ENCODE measurements at regions not wholly inside any gene's neighbourhood (a gene's known extent, or its start where the extent isn't known, plus 50 kb on each side); places are given as distances from the start of the nearest gene placed in this dataset.
A peak's percentile ranks its signal among the peaks of the same experiment; 100 is the strongest.
"Not testable (repeated sequence)": the region's sequence is repeated elsewhere in the genome, so short reads cannot be mapped to it uniquely, and the experiment has no call there.

DNA sequence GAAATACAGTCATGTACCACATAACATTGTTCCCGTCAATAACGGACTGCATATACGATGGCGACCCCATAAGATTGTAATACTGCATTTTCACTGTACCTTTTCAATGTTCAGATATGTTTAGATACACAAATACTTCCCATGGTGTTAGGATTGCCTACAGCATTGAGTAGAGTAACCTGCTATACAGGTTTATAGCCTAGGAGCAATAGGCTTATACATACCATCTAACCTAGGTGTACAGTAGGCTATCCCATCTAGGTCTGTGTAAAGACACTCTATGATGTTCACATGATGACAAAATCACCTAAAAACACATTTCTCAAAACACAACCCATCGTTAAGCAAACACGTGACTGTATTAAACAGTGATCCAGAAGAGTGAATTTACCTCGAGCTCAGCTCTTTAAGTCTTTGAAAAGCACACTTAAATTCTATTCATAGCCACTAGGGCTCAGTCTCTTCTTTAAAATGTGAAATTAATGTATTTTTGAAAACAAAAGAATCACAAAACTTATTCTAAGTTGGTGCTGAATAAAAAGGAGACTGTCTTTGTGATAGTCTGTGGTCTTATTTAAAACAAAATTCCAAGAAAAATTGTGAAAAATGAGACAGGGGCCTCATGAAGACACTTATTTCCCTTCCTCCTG, 239.1 kb upstream of the ARID2 start:
- DNase-seq, result no peak

DNA sequence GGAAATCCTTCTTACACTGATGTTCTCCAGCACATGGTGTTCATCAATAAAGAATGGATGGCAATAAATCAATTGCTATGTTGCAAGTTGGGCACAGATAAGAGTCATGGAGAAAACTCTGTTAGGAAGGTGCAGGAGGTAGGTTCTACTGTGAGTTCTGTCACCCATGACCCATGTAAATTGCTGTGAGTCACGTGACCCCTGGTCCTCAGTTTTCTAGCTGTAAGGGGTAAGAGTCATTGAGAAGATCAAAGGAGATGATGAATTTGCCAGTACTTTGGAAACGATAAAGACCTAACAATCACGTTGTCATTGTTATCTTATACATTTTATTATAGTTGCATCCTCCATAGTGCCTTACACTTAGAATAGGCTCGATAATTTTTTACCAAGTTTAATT, 235.2 kb upstream of the ARID2 start:
- DNase-seq, result no peak

DNA sequence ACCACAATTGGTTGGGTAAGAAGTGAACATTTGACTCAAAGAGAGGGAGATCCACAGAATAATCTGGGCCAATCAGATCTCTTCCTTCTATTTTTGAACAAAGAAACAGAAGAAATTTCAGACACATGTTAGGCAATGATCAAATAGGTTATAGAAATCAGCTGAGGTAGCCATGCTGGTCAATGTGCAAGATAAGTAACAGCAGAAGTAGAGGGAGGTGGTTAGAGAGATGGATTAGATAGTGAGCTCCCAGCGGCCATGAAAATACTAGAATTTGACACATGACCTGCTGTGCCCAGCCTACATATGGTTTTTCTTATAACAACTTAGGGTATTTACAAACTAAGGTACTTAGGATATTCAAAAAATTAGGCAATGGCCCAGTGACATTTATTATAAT, 230.9 kb upstream of the ARID2 start:
- no peak for DNase-seq

DNA sequence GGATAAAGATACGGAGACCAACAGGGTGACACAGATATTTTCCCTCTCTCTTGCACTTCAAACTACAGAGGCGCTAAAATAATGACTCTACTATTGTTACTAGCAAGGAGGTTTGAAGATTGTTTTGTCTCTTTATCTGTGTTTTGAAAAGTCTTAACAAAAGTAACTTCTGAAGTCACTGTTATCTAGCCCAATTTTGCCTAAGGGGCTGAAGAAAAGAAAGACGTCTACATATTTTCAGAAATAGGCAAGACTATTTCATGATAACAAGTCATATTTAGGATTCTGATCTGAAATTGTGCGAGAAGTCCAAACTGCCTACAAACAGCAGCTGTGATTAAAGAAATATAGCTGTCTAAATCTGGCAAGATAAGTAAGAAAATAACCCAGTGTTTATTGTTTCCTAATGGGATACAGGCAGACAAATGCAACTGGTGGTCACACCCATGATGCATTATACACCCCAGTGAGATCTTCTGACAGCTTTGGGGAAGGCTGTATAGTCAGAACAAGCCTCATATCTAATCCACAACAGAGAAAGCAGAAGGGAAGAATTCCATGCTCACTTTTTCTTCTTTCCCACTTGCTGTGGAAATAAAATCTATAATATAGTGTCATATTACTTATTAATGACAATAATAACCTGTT, 226.9 kb upstream of the ARID2 start:
- no peak for DNase-seq

DNA sequence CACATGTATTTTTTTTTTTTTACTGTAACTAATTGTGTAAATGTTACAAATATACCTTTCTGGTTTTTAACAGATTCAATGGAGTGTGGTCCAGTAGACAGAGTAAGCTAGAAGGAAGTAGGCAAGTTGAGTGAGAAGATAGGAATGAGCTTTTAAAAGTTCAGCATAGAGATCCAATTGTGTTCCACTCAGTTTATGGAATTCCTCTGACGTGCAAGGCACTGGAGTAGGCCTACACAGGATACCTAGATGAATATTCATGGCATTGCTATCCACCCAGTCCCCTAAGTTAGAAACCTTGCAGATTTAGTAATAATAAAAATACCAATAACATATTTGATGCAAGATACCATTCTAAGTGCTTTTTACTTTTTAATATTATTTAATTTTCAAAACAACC, 225.6 kb upstream of the ARID2 start:
- no peak for DNase-seq

DNA sequence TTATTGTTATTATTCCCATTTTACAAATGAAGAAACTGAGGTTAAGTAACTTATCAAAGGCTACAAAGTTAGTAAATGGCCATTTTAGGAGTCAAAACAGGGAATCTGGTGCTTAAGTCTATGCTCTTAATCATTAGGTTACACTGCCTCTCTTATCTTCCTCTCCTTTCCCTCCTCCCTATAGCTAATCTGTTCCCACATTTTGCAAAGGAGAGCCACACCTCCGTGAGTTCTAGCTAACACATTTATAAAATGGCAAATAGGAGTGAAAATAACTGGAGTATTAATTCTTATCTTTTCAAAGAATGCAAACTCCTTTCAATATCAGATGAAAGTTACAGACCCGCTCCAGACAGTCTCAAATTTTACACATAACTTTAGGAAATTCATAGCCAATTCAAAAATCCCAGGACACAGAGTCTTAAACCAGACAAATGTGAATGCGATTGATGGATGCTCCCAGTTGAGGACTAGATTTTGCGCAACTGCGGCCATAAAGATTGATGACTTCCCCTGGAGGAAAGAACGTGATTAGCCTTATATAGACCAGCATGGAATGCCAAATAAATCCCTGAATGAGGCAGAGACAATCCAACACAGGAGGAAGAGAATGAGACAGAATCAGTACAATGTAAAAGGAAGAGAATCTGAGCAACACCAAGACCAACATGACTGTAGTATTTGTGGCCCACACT, 225.0 kb upstream of the ARID2 start:
- no peak for DNase-seq

DNA sequence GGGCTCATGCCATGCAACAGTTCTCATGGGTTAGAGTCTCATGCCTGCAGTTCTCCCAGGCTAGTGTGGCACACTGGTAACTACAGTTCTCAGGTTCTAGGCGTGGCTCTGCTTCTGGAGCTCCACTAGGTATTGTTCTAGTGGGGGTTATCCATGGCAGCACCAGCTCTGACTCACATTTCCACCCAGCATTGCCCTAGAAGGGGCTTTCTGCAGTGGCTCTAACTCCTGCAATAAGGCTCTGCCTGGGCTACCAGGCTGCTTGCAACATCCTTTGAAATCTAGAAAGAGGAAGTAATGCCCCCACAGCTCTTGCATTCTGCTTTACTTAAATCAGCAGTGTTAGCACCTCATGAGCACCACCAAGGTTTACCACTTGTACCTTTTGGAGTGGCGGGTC, 220.3 kb upstream of the ARID2 start:
- DNase-seq, result no peak

DNA sequence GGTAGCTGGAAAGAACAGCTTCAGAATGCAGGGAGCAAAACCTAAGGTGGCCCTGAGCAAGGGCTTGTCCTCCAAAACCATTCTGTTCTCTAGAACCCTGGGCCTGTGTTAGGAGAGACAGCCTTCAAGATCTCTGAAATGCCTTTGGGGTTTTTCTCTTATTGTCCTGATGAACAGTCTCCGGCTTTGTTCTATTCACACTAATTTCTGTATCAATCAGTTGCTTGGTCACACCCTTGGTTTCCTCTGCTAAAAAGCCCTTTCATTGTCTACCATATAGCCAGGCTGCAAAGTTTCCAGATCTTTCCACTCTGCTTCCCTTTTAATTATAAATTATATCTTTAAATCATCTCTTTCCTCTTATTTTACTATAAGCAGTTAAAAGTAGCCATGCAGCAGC, 219.9 kb upstream of the ARID2 start:
- no peak for DNase-seq

DNA sequence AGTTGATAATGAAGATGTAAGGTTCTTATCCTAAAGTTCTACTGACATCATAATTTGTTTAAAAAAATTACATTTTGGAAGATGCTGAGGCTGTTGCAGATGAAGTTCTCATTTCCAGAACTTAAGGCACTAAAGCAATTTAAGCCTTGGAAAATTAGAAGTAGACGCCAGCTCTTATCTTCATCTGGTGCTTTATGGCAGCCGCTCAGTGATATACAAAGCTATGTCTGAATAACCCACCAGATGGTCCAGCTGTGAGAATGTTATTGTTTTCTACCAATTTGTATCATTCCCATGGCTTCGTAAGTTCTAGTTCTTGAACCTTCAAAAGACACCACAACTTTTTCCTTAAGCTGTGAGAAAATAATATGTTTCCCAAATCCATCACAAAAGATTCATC, 212.1 kb upstream of the ARID2 start:
- DNase-seq, result no peak

DNA sequence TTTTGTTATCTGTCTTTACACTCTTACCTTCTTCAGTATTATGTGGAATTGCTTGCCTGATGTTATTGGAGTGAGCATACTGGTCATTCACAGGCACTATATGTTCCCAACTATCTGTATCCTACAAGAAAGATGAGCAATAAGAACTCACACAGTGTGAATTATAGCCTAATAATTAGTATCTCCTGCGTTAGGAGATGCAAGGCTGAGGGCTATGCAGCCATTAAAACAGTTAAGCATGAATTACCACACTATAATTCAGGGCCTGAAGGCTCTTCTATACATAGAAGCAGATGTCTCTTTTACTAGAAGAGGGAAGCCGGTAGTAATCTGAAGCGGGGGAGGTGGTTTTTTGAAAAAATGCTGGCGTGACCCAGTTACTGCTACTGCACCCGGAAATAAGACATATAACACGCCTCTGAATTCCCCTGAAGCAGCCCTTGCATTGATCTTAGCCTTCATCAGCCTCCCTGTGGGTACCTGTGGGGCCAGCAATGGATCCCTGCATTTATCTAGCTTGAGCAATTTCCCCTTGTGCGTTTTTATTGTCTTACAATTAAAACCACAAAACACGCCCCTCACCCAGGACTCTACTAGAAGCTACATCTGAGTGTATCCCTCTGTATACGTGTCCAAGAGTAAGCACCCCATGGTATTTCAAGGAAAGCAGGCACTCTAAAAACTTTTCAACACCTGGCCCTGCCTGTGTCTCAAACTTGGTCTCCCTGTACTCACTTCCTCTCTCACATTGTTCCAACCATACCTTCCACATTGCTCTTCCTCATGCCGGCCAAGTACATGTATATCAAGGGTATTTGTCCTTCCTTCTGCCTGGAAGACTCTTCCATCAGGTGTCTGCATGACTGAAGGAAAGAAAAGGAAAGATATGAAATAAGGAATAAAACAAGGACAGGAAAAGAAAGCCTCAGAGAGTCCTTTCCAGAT, 210.9 kb upstream of the ARID2 start:
- DNase-seq, result peak; percentile 30

DNA sequence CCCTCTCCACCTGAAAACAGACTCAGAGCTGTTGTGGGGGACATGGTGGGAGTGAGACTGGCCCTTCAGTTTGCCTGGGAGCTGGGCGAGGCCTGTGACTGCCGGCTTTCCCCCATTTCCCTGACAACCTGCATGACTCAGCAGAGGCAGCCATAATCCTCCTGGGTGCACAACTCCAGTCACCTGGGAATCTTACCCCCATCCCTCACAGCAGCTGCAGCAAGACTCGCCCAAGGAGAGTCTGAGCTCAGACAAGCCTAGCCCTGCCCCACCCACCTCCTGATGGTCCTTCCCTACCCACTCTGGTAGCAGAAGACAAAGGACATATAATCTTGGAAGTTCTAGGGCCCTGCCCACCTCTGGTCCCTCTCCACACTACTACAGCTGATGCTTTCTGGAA, 207.3 kb upstream of the ARID2 start:
- DNase-seq, result no peak

DNA sequence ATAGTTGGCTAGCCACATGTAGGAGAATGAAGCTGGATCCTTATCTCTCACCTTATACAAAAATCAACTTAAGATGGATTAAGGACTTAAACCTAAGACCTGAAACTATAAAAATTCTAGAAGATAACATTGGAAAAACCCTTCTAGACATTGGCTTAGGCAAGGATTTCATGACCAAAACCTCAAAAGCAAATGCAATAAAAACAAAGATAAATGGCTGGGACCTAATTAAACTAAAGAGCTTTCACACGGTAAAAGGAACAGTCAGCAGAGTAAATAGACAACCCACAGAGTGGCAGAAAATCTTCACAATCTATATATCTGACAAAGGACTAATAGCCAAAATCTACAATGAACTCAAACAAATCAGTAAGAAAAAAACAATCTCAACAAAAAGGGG, 202.7 kb upstream of the ARID2 start:
- DNase-seq, result not testable (repeated sequence)

DNA sequence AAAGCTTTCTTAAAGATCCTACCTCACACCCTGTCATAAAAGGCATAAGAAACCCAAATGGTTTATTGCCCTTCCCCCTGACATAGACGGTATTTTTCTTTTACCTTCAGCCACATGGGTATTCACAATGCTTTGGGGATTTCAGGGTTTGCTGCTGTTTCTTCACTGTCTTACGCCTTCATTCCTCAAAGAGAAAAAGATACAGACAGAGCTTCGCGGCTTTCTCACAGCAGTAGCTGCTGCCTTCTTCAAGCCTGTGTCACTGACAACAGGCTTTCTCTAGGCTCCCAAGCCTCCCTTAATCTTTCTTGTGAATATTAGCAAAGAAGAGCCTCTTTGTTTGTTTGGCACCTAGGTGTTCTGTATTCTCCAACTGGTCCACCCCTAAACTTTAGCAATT, 197.4 kb upstream of the ARID2 start:
- no peak for DNase-seq

DNA sequence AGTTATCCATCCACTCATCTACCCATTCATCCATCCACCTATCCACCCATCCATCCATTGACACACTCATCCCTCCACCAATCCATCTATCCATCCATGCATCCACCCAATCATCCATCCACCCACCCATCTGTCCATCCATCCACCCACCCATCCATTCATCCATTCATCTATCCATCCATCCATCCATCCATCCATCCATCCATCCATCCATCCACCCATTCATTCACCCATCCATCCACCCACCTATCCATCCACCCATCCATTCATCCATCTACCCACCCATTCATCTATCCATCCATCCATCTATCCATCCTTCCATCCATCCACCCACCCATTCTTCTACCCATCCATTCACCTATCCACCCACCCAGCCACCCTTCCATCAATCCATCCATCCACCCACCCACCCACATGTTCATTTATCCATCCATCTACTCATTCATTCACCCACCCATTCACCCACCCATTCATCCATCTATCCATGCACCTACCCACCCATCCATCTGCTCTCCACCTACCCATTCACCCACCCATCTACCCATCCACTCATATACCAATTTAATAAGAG, 193.8 kb upstream of the ARID2 start:
- no peak for DNase-seq

DNA sequence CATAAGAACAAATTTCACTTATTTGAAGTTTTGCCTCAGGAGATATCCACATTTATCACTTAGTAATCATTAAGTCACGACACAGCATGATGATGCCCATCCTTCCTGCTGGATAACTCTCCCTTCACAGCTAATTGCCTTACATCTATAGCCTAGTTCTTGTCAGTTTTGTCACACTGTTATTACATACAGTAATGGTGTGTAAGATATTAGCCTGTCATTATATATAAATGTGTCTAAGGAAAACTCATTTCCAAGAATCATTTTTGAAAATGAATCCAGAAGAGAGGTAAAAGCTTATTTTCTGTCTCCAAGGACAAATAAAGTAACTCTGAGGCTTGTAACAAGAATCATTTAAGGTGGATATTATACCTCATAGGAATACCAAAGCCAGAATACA, 193.2 kb upstream of the ARID2 start:
- DNase-seq, result no peak

DNA sequence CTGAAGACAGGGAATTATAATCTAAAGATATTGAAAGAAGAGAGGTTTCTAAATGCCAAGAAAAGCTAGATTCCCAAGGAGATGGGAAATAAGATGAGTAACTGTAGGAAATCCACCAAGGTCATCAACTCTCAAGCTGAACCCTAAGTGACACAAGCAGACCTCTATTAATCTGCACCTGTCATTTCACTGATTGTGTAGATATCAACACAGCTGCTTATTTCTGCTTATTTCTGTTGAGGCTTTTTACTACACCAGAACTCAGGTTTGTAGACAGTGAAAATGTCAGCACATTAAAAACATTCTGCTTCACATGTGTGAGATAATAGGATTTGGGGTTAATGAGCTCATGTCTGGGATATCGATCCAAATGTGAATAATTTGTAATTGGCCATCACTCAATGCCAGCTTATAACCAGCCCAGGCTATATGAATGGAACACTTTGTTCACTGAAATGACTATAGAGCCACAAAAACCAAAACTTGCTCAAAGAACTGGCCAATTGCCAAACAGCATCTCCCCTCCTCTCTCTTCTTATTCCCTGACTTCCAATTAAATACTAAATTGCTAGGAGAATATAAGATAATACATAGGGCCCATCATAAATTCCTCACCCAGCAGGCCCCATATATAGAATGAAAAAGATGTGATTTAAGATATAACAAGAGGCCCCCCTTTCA, 188.7 kb upstream of the ARID2 start:
- no peak for DNase-seq

DNA sequence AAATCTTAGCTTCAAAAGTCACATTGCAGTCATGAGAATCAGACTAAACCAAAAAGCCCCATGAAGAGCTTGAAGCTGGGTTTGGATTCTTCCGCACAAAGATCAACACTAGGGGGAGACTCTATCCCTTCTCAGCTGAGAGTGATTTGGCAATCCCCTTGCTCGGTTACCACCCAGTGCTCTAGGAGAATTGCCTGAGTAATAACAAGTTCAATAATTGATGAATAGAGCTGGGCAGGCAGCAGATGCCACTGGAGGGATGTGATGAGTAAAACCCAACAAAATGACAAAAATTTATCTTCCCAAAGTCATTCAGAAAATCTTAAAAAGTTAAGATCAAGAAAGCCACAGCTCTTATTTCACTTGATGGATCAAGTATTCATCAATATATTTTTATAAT, 185.6 kb upstream of the ARID2 start:
- no peak for DNase-seq

DNA sequence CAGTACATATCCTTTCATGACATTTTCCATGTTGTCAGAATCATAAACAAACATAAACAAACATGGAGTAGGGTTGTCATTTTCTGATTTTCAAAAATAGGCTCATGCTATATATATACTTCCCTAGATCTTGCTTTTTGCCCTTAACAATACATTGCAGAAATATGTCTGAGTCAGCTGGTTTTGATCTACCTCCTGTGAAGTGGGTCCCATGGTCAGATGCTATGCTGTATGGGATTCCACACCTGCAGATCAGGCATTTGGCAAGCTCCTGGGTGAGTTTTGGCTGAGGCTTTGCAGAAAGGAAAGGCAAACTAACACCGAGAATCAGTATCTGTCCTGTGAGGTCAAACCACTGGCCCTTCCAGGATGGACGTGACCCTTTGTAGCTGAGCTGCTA, 183.0 kb upstream of the ARID2 start:
- DNase-seq, result no peak

DNA sequence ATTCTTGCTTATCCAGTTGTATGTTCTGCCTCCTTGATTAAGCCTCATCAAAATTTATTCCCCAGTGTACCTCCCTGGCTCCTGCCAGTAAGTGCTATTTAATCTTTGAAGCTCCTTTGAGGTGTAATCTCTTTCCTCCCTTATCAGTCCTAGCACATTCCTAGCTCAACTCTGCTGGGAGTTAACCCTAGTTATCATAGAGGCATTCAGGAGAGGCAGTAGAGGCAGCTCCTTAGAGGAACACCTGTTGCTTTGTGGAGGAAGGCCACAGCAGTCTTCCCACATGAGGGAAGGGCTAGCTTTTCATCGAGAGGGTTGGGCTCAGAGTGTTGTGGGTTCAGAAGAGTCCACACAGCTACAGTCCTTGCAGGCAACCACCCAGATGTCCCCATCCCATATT, 182.4 kb upstream of the ARID2 start:
- DNase-seq, result no peak

DNA sequence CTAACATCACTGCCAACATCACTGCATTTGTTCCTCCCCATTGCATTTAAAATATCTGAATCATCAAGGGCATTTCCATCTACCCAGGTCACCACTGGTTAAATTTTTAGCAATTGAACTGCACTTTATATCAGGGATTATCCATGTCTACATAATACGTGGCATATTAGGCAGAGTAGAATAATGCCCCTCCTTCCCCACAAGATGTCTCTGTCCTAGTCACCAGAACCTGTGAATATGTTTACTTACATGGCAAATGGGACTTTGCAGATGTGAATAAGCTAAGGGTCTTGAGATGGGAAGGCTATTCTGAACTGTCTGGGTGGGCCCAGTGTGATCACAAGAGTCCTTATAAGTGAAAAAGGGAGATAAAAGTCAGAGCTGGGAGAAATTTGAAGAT, 181.7 kb upstream of the ARID2 start:
- no peak for DNase-seq

DNA sequence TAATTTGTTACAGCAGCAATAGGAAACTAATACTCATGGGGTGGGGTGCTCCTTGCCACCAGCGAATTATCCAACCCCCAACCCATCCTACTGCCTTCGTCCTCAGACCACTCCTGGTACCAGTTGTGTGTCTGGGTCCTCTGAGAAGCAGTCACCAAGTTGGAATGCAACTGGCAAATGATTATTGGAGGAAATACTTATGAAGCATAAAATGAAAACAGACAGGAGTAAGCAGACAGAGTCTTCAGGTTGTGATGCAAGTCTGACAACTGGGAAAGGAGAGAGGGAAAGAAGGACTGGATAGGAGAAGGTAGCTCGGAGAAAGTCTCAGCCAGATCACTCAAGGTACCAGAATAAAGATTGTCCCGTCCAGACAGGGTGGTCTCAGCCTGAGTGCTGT, 181.1 kb upstream of the ARID2 start:
- DNase-seq, result no peak

DNA sequence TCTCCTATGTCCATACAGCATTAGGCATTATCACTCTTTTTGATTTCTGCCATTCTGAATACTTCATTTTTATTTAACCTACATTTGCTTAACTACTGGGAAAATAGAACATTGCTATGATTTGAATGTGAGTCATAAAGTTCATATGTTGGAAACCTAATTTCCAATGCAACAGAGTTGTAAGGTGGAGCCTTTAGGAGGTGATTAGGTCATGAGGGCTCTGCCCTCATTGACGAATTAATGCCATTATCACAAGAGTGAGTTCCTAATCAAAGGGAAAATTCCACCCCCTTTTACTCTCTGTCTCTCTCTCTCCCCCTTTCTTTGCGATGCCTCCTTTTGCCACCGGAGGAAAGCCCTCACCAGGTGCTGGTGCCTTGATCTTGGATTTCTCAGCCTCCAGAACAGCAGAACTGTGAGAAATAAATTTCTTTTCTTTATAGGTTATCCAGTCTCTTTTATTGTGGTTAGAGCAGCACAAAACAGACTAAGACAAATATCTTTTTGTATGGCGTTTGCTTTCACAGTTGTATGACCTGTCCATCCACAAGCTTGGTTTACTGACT, 180.1 kb upstream of the ARID2 start:
- no peak for DNase-seq

Measured in activated effector memory CD4-positive, alpha-beta T cell treated with Interleukin-2 at 50 U/mL for 16 hours (primary cell).